ENCODE measurements at regions not wholly inside any gene's neighbourhood (a gene's known extent, or its start where the extent isn't known, plus 50 kb on each side); places are given as distances from the start of the nearest gene placed in this dataset.
A peak's percentile ranks its signal among the peaks of the same experiment; 100 is the strongest.

- no peak for DNase-seq
Measured at GRCh38 chr2:137826373-137827372, 137.6 kb upstream of the HNMT start.

- DNase-seq: no peak
Measured at GRCh38 chr2:137828624-137829023, 135.6 kb upstream of the HNMT start.

- DNase-seq: no peak
Measured at GRCh38 chr2:137829251-137829650, 135.0 kb upstream of the HNMT start.

- DNase-seq: no peak
Measured at GRCh38 chr2:137834760-137835379, 129.4 kb upstream of the HNMT start.

- DNase-seq: no peak
Measured at GRCh38 chr2:137836671-137837070, 127.6 kb upstream of the HNMT start.

GRCh38 chr2:137837830-137838229 is 126.4 kb upstream of the HNMT start:
- DNase-seq: no peak

GRCh38 chr2:137838255-137839092 is 125.8 kb upstream of the HNMT start:
- DNase-seq: peak; percentile 9

GRCh38 chr2:137842430-137842829 is 121.8 kb upstream of the HNMT start:
- DNase-seq: no peak

- no peak for DNase-seq
Measured at GRCh38 chr2:137842952-137843351, 121.3 kb upstream of the HNMT start.

- DNase-seq: no peak
Measured at GRCh38 chr2:137845422-137845821, 118.9 kb upstream of the HNMT start.

- no peak for DNase-seq
Measured at GRCh38 chr2:137846993-137847392, 117.3 kb upstream of the HNMT start.

GRCh38 chr2:137847443-137847842 is 116.8 kb upstream of the HNMT start:
- no peak for DNase-seq

- no peak for DNase-seq
Measured at GRCh38 chr2:137857881-137858280, 106.4 kb upstream of the HNMT start.

- DNase-seq: no peak
Measured at GRCh38 chr2:137862651-137863050, 101.6 kb upstream of the HNMT start.

GRCh38 chr2:137865954-137866540 is 98.2 kb upstream of the HNMT start:
- DNase-seq: no peak

GRCh38 chr2:137870682-137871081 is 93.6 kb upstream of the HNMT start:
- no peak for DNase-seq

GRCh38 chr2:137872577-137872976 is 91.7 kb upstream of the HNMT start:
- DNase-seq: no peak

- DNase-seq: no peak
Measured at GRCh38 chr2:137873536-137874244, 90.6 kb upstream of the HNMT start.

GRCh38 chr2:137879121-137879520 is 85.2 kb upstream of the HNMT start:
- DNase-seq: no peak

- DNase-seq: no peak
Measured at GRCh38 chr2:137881711-137882110, 82.6 kb upstream of the HNMT start.

GRCh38 chr2:137886083-137886831 is 78.0 kb upstream of the HNMT start:
- no peak for DNase-seq

Data from NCI-H2107 (cell line).